ENCODE measurements at regions not wholly inside any gene's neighbourhood (a gene's known extent, or its start where the extent isn't known, plus 50 kb on each side); places are given as distances from the start of the nearest gene placed in this dataset.

- no peaks in the 10 kb centered on the region for H4K20me1 ChIP-seq (ENCODE audit: control insufficient read depth, extremely low read depth, insufficient read depth, low read length)
- H3K4me2 ChIP-seq (ENCODE audit: extremely low read depth, insufficient read depth, low read length), result peak overlapping the region; percentile 32
- no peaks in the 10 kb centered on the region for H3K36me3 ChIP-seq (ENCODE audit: control insufficient read depth, insufficient read depth, low read length)
- no peak overlapping the region for H3K4me3 ChIP-seq (replicated peaks in 1 of 4; ENCODE audit: control extremely low read depth in 1 of 4, insufficient read depth in 1 of 4, low read depth in 3 of 4, low read length in 4 of 4)
- no peak for TF ChIP-seq CTCF (conservative IDR thresholded peaks at IDR 0.05 in 1 of 2, IDR thresholded peaks at IDR 0.05 in 1 of 2; ENCODE audit: low read depth in 1 of 2, low read length in 2 of 2)
- TF ChIP-seq EZH2 (IDR thresholded peaks at IDR 0.05; ENCODE audit: low read length, missing control alignments), result no peak
- peaks cover 2% of the 10 kb centered on the region for H3K4me1 ChIP-seq (ENCODE audit: control insufficient read depth, extremely low read depth, insufficient read depth, low read length)
- H3K79me2 ChIP-seq (ENCODE audit: control insufficient read depth, insufficient read depth, low read length), result no peaks in the 10 kb centered on the region
- no peak overlapping the region for H3K9ac ChIP-seq (ENCODE audit: insufficient read depth, low read length)
- no peaks in the 10 kb centered on the region for H3K27me3 ChIP-seq (ENCODE audit: control insufficient read depth, insufficient read depth, low read length)
- H2AFZ ChIP-seq (ENCODE audit: low read length), result no peak overlapping the region
- DNase-seq (ENCODE audit: low read depth in 2 of 2), result peak; percentile 47
- no peak overlapping the region for H3K27ac ChIP-seq (ENCODE audit: insufficient read depth, low read length)
- H3K9me3 ChIP-seq (ENCODE audit: control insufficient read depth, insufficient read depth, low read depth, low read length), result no peaks in the 10 kb centered on the region
These were observed 111.5 kb upstream of the SVIL start for GRCh38 chr10:29746080-29746797.

DNA sequence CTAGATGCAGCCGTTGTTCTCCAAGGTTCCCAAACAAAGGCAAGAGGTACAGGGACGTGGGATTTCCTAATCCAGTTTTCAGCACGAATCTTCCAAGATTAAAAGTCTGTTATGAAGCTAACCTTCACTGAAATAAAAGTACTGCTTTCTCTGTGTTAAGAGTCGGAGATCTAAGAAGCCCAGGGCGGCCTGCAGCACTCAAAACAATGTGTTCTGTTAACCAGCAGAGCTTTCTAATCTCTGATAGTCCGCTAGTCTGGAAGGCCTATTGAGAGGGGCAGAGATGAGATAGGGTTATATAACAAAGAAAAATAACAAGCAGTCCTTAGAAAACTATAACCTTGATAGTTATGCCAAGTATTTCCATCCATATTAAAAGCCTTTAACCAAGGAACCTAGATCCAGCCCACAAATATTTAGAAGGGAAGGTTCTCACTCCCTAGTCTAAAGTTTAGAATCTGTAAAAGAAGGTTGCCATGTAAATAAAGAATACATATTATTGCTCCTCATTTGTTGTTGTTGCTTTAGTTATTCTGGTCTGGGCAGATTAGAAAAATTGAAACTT is 106.3 kb upstream of the SVIL start:
- no peak for TF ChIP-seq EZH2 (IDR thresholded peaks at IDR 0.05; ENCODE audit: low read length, missing control alignments)
- no peak for TF ChIP-seq CTCF (conservative IDR thresholded peaks at IDR 0.05 in 1 of 2, IDR thresholded peaks at IDR 0.05 in 1 of 2; ENCODE audit: low read depth in 1 of 2, low read length in 2 of 2)
- Histone ChIP-seq H3K4me2 (ENCODE audit: extremely low read depth, insufficient read depth, low read length) (no peak overlapping the region), H3K79me2 (ENCODE audit: control insufficient read depth, insufficient read depth, low read length) (no peaks in the 10 kb centered on the region), H3K27ac (ENCODE audit: insufficient read depth, low read length) (no peak overlapping the region), H3K9ac (ENCODE audit: insufficient read depth, low read length) (no peak overlapping the region), H3K36me3 (ENCODE audit: control insufficient read depth, insufficient read depth, low read length) (no peaks in the 10 kb centered on the region), H3K4me1 (ENCODE audit: control insufficient read depth, extremely low read depth, insufficient read depth, low read length) (no peaks in the 10 kb centered on the region), H2AFZ (ENCODE audit: low read length) (peak overlapping the region; percentile 48), H3K9me3 (ENCODE audit: control insufficient read depth, insufficient read depth, low read depth, low read length) (no peaks in the 10 kb centered on the region), H4K20me1 (ENCODE audit: control insufficient read depth, extremely low read depth, insufficient read depth, low read length) (no peaks in the 10 kb centered on the region), H3K4me3 (replicated peaks in 1 of 4; ENCODE audit: control extremely low read depth in 1 of 4, insufficient read depth in 1 of 4, low read depth in 3 of 4, low read length in 4 of 4) (no peak overlapping the region), H3K27me3 (ENCODE audit: control insufficient read depth, insufficient read depth, low read length) (no peaks in the 10 kb centered on the region)
- peak in 1 of 2 donors; percentile 59 for DNase-seq (ENCODE audit: low read depth in 2 of 2)

DNA sequence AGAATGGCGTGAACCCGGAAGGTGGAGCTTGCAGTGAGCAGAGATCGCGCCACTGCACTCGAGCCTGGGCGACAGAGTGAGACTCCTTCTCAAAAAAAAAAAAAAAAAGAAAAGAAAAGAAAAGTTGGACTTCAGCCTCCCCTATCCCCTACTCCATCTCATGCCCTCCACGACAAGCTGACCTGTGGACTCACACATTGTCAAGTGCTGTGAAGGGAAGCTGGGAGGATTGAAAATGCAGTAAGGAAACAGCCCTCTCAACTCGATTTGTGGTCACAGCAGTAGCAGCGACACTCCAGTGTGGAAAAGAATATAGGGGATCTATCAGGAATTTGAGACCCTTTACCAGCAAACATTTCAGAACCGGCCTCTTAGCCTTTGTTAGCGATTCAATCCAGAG is 103.6 kb upstream of the SVIL start:
- Histone ChIP-seq H4K20me1 (ENCODE audit: control insufficient read depth, extremely low read depth, insufficient read depth, low read length) (no peaks in the 10 kb centered on the region), H3K27me3 (ENCODE audit: control insufficient read depth, insufficient read depth, low read length) (no peaks in the 10 kb centered on the region), H3K4me2 (ENCODE audit: extremely low read depth, insufficient read depth, low read length) (no peak overlapping the region), H3K4me1 (ENCODE audit: control insufficient read depth, extremely low read depth, insufficient read depth, low read length) (no peaks in the 10 kb centered on the region), H3K9ac (ENCODE audit: insufficient read depth, low read length) (no peak overlapping the region), H3K79me2 (ENCODE audit: control insufficient read depth, insufficient read depth, low read length) (peaks cover 14% of the 10 kb centered on the region), H3K36me3 (ENCODE audit: control insufficient read depth, insufficient read depth, low read length) (no peaks in the 10 kb centered on the region), H3K27ac (ENCODE audit: insufficient read depth, low read length) (no peak overlapping the region), H3K4me3 (replicated peaks in 1 of 4; ENCODE audit: control extremely low read depth in 1 of 4, insufficient read depth in 1 of 4, low read depth in 3 of 4, low read length in 4 of 4) (no peak overlapping the region), H2AFZ (ENCODE audit: low read length) (no peak overlapping the region), H3K9me3 (ENCODE audit: control insufficient read depth, insufficient read depth, low read depth, low read length) (no peaks in the 10 kb centered on the region)
- no peak for TF ChIP-seq CTCF (conservative IDR thresholded peaks at IDR 0.05 in 1 of 2, IDR thresholded peaks at IDR 0.05 in 1 of 2; ENCODE audit: low read depth in 1 of 2, low read length in 2 of 2)
- no peak for TF ChIP-seq EZH2 (IDR thresholded peaks at IDR 0.05; ENCODE audit: low read length, missing control alignments)
- DNase-seq (ENCODE audit: low read depth in 2 of 2), result no peak

Measured in fibroblast of lung (primary cell).